HepG2 (cell line): ENCODE measurements at regions not wholly inside any gene's neighbourhood (a gene's known extent, or its start where the extent isn't known, plus 50 kb on each side); places are given as distances from the start of the nearest gene placed in this dataset.

Experiments
- ATAC-seq: fragments of 200-7000 bp; cut with Tn5 transposase; 3 replicates; pipeline ENCODE4 v1.9.1; 2020; ENCODE audit warnings: mild to moderate bottlenecking, moderate library complexity
- BruUV-seq: library from RNA; stranded (reverse); fragments of 400-500 nt; replicated peaks from 2 replicates; lab custom pipeline; 2021; lab: Mats Ljungman, UMichigan
- CTCF ChIA-PET: fragments of 300-600 bp; formaldehyde crosslinking; extraction: SDS; loops from one replicate; lab custom pipeline; 2021; ENCODE audit warnings: low total read pairs, inconsistent platforms, low intra/inter-chr PET ratio; lab: Yijun Ruan, JAX
- POLR2A ChIA-PET: fragments of 350-600 bp; sonication (Branson Sonifier 250); formaldehyde crosslinking; loops from one replicate; lab custom pipeline; 2020; ENCODE audit warnings: antibody characterized with exemption, inconsistent platforms; lab: Yijun Ruan, JAX
- DNase-seq: peaks from one replicate; pipeline ENCODE4 v3.0.0-alpha.2; 2015; ENCODE audit warnings: low spot score
- FAIRE-seq: peaks from 3 replicates; lab custom pipeline; 2011; peaks lifted over from hg19 to GRCh38; lab: Jason Lieb, UNC
- H2AFZ ChIP-seq: one replicate; pipeline ENCODE4 v1.6.1; 2011; ENCODE audit warnings: low read length, inconsistent platforms
- H3K27ac ChIP-seq: fragments of 300-600 bp; 3 replicates; pipeline ENCODE4 v1.8.0; 2011; ENCODE audit warnings: mixed run types, mild to moderate bottlenecking, mixed read lengths, low read length, inconsistent platforms; ENCODE audit not compliant: insufficient read depth; ENCODE audit errors: extremely low read length
- H3K27me3 ChIP-seq, 2 experiments: fragments of 200-600 bp in 1 of 2; 2 replicates in 1 of 2; 3 replicates in 1 of 2; pipeline versions ENCODE4 v1.6.0 to v1.8.0; 2011; ENCODE audit warnings: low read length in 2 of 2, mild to moderate bottlenecking in 2 of 2, moderate library complexity in 2 of 2, inconsistent platforms in 1 of 2; ENCODE audit not compliant: insufficient read depth in 2 of 2, control insufficient read depth in 1 of 2
- H3K36me3 ChIP-seq, 2 experiments: fragments of 200-600 bp in 1 of 2; replicated peaks in 1 of 2; 2 replicates in 1 of 2; 3 replicates in 1 of 2; pipeline versions ENCODE4 v1.5.1 to v1.8.0; 2011; ENCODE audit warnings: low read length in 2 of 2, inconsistent platforms in 1 of 2; ENCODE audit not compliant: insufficient read depth in 2 of 2, control insufficient read depth in 1 of 2
- H3K4me1 ChIP-seq: 2 replicates; pipeline ENCODE4 v1.5.1; 2012; ENCODE audit warnings: low read length, inconsistent platforms; ENCODE audit not compliant: insufficient read depth
- H3K4me2 ChIP-seq: 2 replicates; pipeline ENCODE4 v1.6.0; 2011; ENCODE audit warnings: low read depth, low read length, inconsistent platforms
- H3K4me3 ChIP-seq, 3 experiments: fragments of 200-600 bp in 1 of 3; sonication (generic), shearing (Covaris generic) in 1 of 3; replicated peaks in 1 of 3; 2 replicates each; pipeline ENCODE4 v1.5.1; 2011 to 2016; ENCODE audit warnings: low read length in 3 of 3, inconsistent platforms in 2 of 3, low read depth in 2 of 3, mild to moderate bottlenecking in 2 of 3, control low read depth in 1 of 3, mixed read lengths in 1 of 3; ENCODE audit not compliant: insufficient read depth in 1 of 3
- H3K79me2 ChIP-seq: one replicate; pipeline ENCODE4 v1.6.1; 2011; ENCODE audit warnings: low read length, inconsistent platforms; ENCODE audit not compliant: insufficient read depth
- H3K9ac ChIP-seq: 2 replicates; pipeline ENCODE4 v1.6.0; 2011; ENCODE audit warnings: mild to moderate bottlenecking, low read depth, low read length, inconsistent platforms; ENCODE audit not compliant: insufficient read depth
- H3K9me3 ChIP-seq: 2 replicates; pipeline ENCODE4 v1.5.1; 2012; ENCODE audit warnings: mild to moderate bottlenecking, low read length
- H4K20me1 ChIP-seq: 2 replicates; pipeline ENCODE4 v1.6.0; 2011; ENCODE audit warnings: inconsistent platforms, mild to moderate bottlenecking, low read length, moderate library complexity; ENCODE audit not compliant: insufficient read depth
- JUNB ChIP-seq: sonication (generic); formaldehyde crosslinking; IDR thresholded peaks from 2 replicates; pipeline ENCODE4 v1.8.0; 2022; ENCODE audit warnings: missing genetic modification reagents, mild to moderate bottlenecking, borderline replicate concordance
- KLF6 ChIP-seq: IDR thresholded peaks from 2 replicates; pipeline ENCODE4 v1.8.0; 2016; ENCODE audit warnings: missing biosample characterization, missing genetic modification reagents
- MAFF ChIP-seq: IDR thresholded peaks from 2 replicates; pipeline ENCODE4 v1.6.1; 2011; ENCODE audit warnings: low read depth, low read length, improper control_type of control experiment
- MYC ChIP-seq: sonication (generic); formaldehyde crosslinking; IDR thresholded peaks from 2 replicates; pipeline ENCODE4 v1.9.0; 2021; ENCODE audit warnings: missing genetic modification reagents, borderline replicate concordance
- NFRKB ChIP-seq: fragments of 450-650 bp; IDR thresholded peaks from 2 replicates; pipeline ENCODE4 v1.6.1; 2017
- RXRA ChIP-seq: sonication (generic); formaldehyde crosslinking; IDR thresholded peaks from 2 replicates; pipeline ENCODE4 v1.5.1; 2020; ENCODE audit warnings: missing genetic modification reagents
- SMARCE1 ChIP-seq: fragments of 450-650 bp; IDR thresholded peaks from 2 replicates; pipeline ENCODE4 v1.6.1; 2017; ENCODE audit warnings: borderline replicate concordance
- ZFYVE20 ChIP-seq: sonication (generic); formaldehyde crosslinking; IDR thresholded peaks from 2 replicates; pipeline ENCODE4 v1.8.0; 2023; ENCODE audit warnings: low read depth, mild to moderate bottlenecking, moderate library complexity, missing genetic modification reagents, borderline replicate concordance
- ZNF318 ChIP-seq: sonication (generic); formaldehyde crosslinking; IDR thresholded peaks from 2 replicates; pipeline ENCODE4 v1.4.0; 2020; ENCODE audit warnings: mild to moderate bottlenecking, missing genetic modification reagents
- ZNF543 ChIP-seq: sonication (generic); formaldehyde crosslinking; IDR thresholded peaks from 2 replicates; pipeline ENCODE4 v1.4.0; 2020; ENCODE audit warnings: mild to moderate bottlenecking, missing genetic modification reagents
- ZNF572 ChIP-seq: sonication (generic); formaldehyde crosslinking; IDR thresholded peaks from 2 replicates; pipeline ENCODE4 v1.5.1; 2020; ENCODE audit warnings: mild to moderate bottlenecking, missing genetic modification reagents
- in situ Hi-C: cut with HindIII; loops from 2 replicates; pipeline ENCODE4 v1.10.0; 2017; ENCODE audit warnings: low pct_unique_long_range_greater_than_20kb; ENCODE audit not compliant: extremely low pct_ligation_motif_present
- intact Hi-C: fragments of 100-400 bp; cut with micrococcal nuclease; formaldehyde crosslinking; loops from one replicate; pipeline ENCODE4 v1.10.0; 2022; ENCODE audit not compliant: unreplicated experiment
- TF ChIP-seq, protein P1 (sequence below): sonication (generic); formaldehyde crosslinking; IDR thresholded peaks from 2 replicates; pipeline ENCODE4 v1.5.0; 2020; ENCODE audit warnings: missing genetic modification reagents
- TF ChIP-seq, protein P2 (sequence below): sonication (generic); formaldehyde crosslinking; IDR thresholded peaks from 2 replicates; pipeline ENCODE4 v1.8.0; 2022; ENCODE audit warnings: mild to moderate bottlenecking, missing genetic modification reagents, borderline replicate concordance
- TF ChIP-seq, protein P3 (sequence below): sonication (generic); formaldehyde crosslinking; IDR thresholded peaks from 2 replicates; pipeline ENCODE4 v1.8.1; 2023; ENCODE audit warnings: mild to moderate bottlenecking, moderate library complexity, missing genetic modification reagents

- ChIA-PET CTCF (no interaction called here), POLR2A (interaction anchor here (1.5 kb wide), 1 partner anchor 24 kb away, joined by 5 read pairs; no protein-coding TSS in a partner anchor)
- no peaks in the 10 kb centered on the region for H3K36me3 ChIP-seq
- H3K4me3 ChIP-seq, result no peak overlapping the region
- no TSS peak for BruUV-seq
- ATAC-seq, result no peak
- in situ Hi-C loops, result no loop called here
- H3K4me2 ChIP-seq, result no peak overlapping the region
- peaks cover 5% of the 10 kb centered on the region for H3K79me2 ChIP-seq
- H3K27me3 ChIP-seq, result no peaks in the 10 kb centered on the region
- intact Hi-C loops, result no loop called here
- H3K9ac ChIP-seq, result no peak overlapping the region
- H3K9me3 ChIP-seq, result no peaks in the 10 kb centered on the region
- H3K4me1 ChIP-seq, result peaks cover 53% of the 10 kb centered on the region
- no peaks in the 10 kb centered on the region for H4K20me1 ChIP-seq
- no peak overlapping the region for H2AFZ ChIP-seq
- FAIRE-seq, result no peak
- no peak for DNase-seq
- no peak overlapping the region for H3K27ac ChIP-seq
- no peak for TF ChIP-seq ZFYVE20
- no peak for TF ChIP-seq ZNF318
- no peak for TF ChIP-seq KLF6 (CRISPR knock-in tag)
- no peak for TF ChIP-seq RXRA
- no peak for TF ChIP-seq JUNB (CRISPR knock-in tag)
- TF ChIP-seq MAFF, result no peak
- no peak for TF ChIP-seq ZNF572
- TF ChIP-seq NFRKB, result no peak
- no peak for TF ChIP-seq SMARCE1
- TF ChIP-seq, protein P1, sequence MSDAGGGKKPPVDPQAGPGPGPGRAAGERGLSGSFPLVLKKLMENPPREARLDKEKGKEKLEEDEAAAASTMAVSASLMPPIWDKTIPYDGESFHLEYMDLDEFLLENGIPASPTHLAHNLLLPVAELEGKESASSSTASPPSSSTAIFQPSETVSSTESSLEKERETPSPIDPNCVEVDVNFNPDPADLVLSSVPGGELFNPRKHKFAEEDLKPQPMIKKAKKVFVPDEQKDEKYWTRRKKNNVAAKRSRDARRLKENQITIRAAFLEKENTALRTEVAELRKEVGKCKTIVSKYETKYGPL (CRISPR knock-in tag), result no peak
- TF ChIP-seq MYC (CRISPR knock-in tag), result no peak
- no peak for TF ChIP-seq ZNF543 (CRISPR knock-in tag)
- TF ChIP-seq, protein P2, sequence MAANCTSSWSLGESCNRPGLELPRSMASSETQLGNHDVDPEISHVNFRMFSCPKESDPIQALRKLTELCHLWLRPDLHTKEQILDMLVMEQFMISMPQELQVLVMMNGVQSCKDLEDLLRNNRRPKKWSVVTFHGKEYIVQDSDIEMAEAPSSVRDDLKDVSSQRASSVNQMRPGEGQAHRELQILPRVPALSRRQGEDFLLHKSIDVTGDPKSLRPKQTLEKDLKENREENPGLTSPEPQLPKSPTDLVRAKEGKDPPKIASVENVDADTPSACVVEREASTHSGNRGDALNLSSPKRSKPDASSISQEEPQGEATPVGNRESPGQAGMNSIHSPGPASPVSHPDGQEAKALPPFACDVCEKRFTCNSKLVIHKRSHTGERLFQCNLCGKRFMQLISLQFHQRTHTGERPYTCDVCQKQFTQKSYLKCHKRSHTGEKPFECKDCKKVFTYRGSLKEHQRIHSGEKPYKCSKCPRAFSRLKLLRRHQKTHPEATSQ (CRISPR knock-in tag), result no peak
- TF ChIP-seq, protein P3, sequence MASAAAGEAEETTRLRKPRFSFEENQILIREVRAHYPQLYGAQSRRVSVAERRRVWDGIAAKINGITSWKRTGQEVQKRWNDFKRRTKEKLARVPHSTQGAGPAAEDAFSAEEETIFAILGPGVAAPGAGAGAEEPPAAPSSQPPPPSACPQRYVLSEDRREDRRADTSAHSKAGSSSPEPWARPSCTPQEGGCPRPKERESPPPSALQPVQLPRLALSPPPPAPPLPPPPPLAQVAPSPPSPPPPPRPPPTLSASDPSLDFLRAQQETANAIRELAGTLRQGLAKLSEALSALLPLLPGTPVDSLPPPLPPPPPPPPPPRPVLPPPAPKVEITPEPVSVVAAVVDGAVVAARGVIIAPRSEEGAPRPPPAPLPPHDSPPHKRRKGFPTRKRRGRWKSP (CRISPR knock-in tag), result no peak
Observed at GRCh38 chr10:58971211-58971610, 205.2 kb upstream of the PHYHIPL start.
